PC-9 (cell line): ENCODE measurements at regions not wholly inside any gene's neighbourhood (a gene's known extent, or its start where the extent isn't known, plus 50 kb on each side); places are given as distances from the start of the nearest gene placed in this dataset.

Experiments
- EZH2 ChIP-seq: fragments of 200-600 bp; sonication (generic); IDR thresholded peaks from 2 replicates; pipeline ENCODE4 v1.8.0; 2017; ENCODE audit warnings: antibody characterized with exemption, low read depth
- TF ChIP-seq, protein P1 (sequence below): fragments of 200-600 bp; sonication (generic); conservative IDR thresholded peaks from 2 replicates; pipeline ENCODE4 v1.6.1; 2017; ENCODE audit warnings: mixed run types, antibody characterized with exemption, mild to moderate bottlenecking, moderate library complexity

DNA sequence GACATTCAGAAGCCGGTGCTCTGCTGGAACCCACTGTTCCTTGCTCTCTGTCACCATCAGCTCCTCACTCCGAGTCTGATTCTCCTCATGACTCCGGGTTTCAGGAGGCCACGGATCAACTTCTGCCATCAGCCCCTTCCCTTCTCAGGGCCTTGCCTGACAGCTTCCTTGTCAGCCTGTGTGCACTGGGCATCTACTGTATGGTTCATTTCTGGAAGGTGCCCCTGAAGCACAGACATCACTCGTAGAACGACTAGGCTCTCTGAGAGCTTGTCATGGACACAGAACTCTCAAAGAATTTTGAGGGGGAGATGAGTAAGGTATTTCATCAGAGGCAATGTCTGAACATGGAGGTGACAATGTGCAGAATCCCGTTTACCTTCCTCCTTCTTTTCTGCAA, 396.1 kb downstream of the TNS3 start:
- TF ChIP-seq, protein P1, sequence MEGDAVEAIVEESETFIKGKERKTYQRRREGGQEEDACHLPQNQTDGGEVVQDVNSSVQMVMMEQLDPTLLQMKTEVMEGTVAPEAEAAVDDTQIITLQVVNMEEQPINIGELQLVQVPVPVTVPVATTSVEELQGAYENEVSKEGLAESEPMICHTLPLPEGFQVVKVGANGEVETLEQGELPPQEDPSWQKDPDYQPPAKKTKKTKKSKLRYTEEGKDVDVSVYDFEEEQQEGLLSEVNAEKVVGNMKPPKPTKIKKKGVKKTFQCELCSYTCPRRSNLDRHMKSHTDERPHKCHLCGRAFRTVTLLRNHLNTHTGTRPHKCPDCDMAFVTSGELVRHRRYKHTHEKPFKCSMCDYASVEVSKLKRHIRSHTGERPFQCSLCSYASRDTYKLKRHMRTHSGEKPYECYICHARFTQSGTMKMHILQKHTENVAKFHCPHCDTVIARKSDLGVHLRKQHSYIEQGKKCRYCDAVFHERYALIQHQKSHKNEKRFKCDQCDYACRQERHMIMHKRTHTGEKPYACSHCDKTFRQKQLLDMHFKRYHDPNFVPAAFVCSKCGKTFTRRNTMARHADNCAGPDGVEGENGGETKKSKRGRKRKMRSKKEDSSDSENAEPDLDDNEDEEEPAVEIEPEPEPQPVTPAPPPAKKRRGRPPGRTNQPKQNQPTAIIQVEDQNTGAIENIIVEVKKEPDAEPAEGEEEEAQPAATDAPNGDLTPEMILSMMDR, result no peak
- no peak for TF ChIP-seq EZH2
